Heart left ventricle (tissue), 13 donors: ENCODE measurements at regions not wholly inside any gene's neighbourhood (a gene's known extent, or its start where the extent isn't known, plus 50 kb on each side); places are given as distances from the start of the nearest gene placed in this dataset.

Experiments
- POLR2A ChIP-seq, 2 donors: fragments of 450-650 bp; IDR thresholded peaks; one replicate each; pipeline ENCODE4 v1.6.1; 2017; ENCODE audit warnings: antibody characterized with exemption in 2 of 2, mild to moderate bottlenecking in 2 of 2, moderate library complexity in 2 of 2
- TF ChIP-seq, protein P1 (sequence below), 12 donors: fragments of 200-600 bp; sonication (generic) in 4 of 12; IDR thresholded peaks; one replicate each; pipeline versions ENCODE4 v1.5.0 to v1.8.0; 2018 to 2022; ENCODE audit warnings: antibody characterized with exemption in 12 of 12, mild to moderate bottlenecking in 5 of 12
- donor health status: ischemic (EF 13 %, LVEDD 7.1; RV severe dilation, severe dysfunction).
- donor health status: DM: no; HTN: yes; CAD: no.
- donor health status: DM: no; HTN: no; CAD: no.
- donor health status: ischemic (EF 25% LVEDD 6.9; RV normal size, moderate dysfunction).
- donor health status: ischemic (EF 25% LVEDD 5.7; RV mildly dilated, moderate dysfunction).
- donor health status: ischemic (EF 35%, LVEDD 5.7; RV mildly dilated, moderate dysfunction).
- donor health status: nonischemic (EF 11% LVEDD 7.7; RV severe dilation, severe dysfunction).
- donor health status: DM: yes; HTN: yes; CAD: no.
- donor health status: PGD.
- donor health status: ischemic (EF 29% LVEDD 5.4; RV normal size, mild dysfunction).
- donor health status: nonischemic (EF 23%, LVEDD 6.1; RV moderate dilation, normal function).

DNA sequence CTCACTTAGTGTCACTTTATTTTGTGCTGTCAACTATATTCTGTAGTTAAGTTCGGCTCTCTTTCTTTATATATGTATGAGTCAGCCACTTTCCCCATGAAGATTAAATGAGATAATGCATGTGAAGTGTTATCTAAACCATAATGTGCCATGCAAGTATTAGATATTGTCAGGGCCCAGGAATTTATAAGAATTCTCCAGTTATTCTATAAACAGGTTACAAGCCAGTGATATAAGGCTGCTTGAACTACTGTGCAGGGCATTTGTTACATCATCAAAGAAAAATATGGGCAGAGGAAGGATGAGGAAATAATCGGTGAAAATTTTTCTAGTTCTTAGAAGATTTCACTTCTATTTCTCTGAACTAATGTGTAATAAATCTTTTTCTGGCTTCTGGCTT, 1049.0 kb upstream of the NR2F2 start:
- TF ChIP-seq POLR2A (IDR thresholded peaks at IDR 0.05) = no peak
- TF ChIP-seq, protein P1, sequence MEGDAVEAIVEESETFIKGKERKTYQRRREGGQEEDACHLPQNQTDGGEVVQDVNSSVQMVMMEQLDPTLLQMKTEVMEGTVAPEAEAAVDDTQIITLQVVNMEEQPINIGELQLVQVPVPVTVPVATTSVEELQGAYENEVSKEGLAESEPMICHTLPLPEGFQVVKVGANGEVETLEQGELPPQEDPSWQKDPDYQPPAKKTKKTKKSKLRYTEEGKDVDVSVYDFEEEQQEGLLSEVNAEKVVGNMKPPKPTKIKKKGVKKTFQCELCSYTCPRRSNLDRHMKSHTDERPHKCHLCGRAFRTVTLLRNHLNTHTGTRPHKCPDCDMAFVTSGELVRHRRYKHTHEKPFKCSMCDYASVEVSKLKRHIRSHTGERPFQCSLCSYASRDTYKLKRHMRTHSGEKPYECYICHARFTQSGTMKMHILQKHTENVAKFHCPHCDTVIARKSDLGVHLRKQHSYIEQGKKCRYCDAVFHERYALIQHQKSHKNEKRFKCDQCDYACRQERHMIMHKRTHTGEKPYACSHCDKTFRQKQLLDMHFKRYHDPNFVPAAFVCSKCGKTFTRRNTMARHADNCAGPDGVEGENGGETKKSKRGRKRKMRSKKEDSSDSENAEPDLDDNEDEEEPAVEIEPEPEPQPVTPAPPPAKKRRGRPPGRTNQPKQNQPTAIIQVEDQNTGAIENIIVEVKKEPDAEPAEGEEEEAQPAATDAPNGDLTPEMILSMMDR (IDR thresholded peaks at IDR 0.05) = no peak
